Loucy (cell line): ENCODE measurements at regions not wholly inside any gene's neighbourhood (a gene's known extent, or its start where the extent isn't known, plus 50 kb on each side); places are given as distances from the start of the nearest gene placed in this dataset.

ENCODE experiments used
- H2AFZ ChIP-seq: fragments of 200-600 bp; sonication (generic); 2 replicates; pipeline ENCODE4 v1.6.0; 2016; ENCODE audit warnings: antibody characterized with exemption, mild to moderate bottlenecking, low read length, moderate library complexity
- H3F3A ChIP-seq: fragments of 200-600 bp; 2 replicates; pipeline ENCODE4 v1.6.0; 2016; ENCODE audit warnings: antibody characterized with exemption, low read depth, mild to moderate bottlenecking
- H3K27me3 ChIP-seq: fragments of 200-600 bp; sonication (generic); 2 replicates; pipeline ENCODE4 v1.6.1; 2014; ENCODE audit warnings: low read length, mild to moderate bottlenecking; ENCODE audit not compliant: insufficient read depth, poor library complexity, severe bottlenecking
- H3K36me3 ChIP-seq: fragments of 200-600 bp; sonication (generic); 2 replicates; pipeline ENCODE4 v1.6.1; 2016; ENCODE audit warnings: low read length; ENCODE audit not compliant: insufficient read depth
- H3K4me1 ChIP-seq: fragments of 200-600 bp; sonication (generic); 2 replicates; pipeline ENCODE4 v1.5.1; 2014; ENCODE audit warnings: low read length, mild to moderate bottlenecking; ENCODE audit not compliant: insufficient read depth, poor library complexity, severe bottlenecking
- H3K4me2 ChIP-seq: fragments of 200-600 bp; sonication (generic); 2 replicates; pipeline ENCODE4 v1.6.0; 2014; ENCODE audit warnings: antibody characterized with exemption, low read length, low read depth, mild to moderate bottlenecking; ENCODE audit not compliant: poor library complexity, severe bottlenecking
- H3K4me3 ChIP-seq: fragments of 200-600 bp; sonication (generic); 2 replicates; pipeline ENCODE4 v1.5.1; 2014; ENCODE audit warnings: low read length, mild to moderate bottlenecking, mixed read lengths; ENCODE audit not compliant: poor library complexity, severe bottlenecking
- H3K79me2 ChIP-seq: fragments of 200-600 bp; sonication (generic); 2 replicates; pipeline ENCODE4 v1.6.1; 2014; ENCODE audit warnings: low read length; ENCODE audit not compliant: insufficient read depth
- H3K9ac ChIP-seq: fragments of 200-600 bp; sonication (generic); 2 replicates; pipeline ENCODE4 v1.6.0; 2014; ENCODE audit warnings: mild to moderate bottlenecking, low read depth, low read length, moderate library complexity; ENCODE audit not compliant: poor library complexity, severe bottlenecking
- H3K9me2 ChIP-seq: fragments of 200-600 bp; sonication (generic); replicated peaks from 2 replicates; pipeline ENCODE4 v1.6.1; 2016; ENCODE audit warnings: low read depth, low read length, mixed read lengths
- H3K9me3 ChIP-seq: fragments of 200-600 bp; sonication (generic); 2 replicates; pipeline ENCODE4 v1.6.1; 2014; ENCODE audit warnings: mild to moderate bottlenecking, antibody characterized with exemption, low read length, low read depth; ENCODE audit not compliant: insufficient read depth
- H4K20me1 ChIP-seq: fragments of 200-600 bp; sonication (generic); 2 replicates; pipeline ENCODE4 v1.6.0; 2014; ENCODE audit warnings: antibody characterized with exemption, low read length, mild to moderate bottlenecking; ENCODE audit not compliant: insufficient read depth, poor library complexity, severe bottlenecking
- EZH2phosphoT487 ChIP-seq: fragments of 200-600 bp; IDR thresholded peaks from 2 replicates; pipeline ENCODE4 v1.6.1; 2018; ENCODE audit warnings: antibody characterized with exemption, mild to moderate bottlenecking, moderate library complexity, borderline replicate concordance
- TF ChIP-seq, protein P1 (sequence below): fragments of 200-600 bp; sonication (generic); conservative IDR thresholded peaks from 2 replicates; pipeline ENCODE4 v1.5.1; 2014; ENCODE audit warnings: mild to moderate bottlenecking, antibody characterized with exemption, low read length

DNA sequence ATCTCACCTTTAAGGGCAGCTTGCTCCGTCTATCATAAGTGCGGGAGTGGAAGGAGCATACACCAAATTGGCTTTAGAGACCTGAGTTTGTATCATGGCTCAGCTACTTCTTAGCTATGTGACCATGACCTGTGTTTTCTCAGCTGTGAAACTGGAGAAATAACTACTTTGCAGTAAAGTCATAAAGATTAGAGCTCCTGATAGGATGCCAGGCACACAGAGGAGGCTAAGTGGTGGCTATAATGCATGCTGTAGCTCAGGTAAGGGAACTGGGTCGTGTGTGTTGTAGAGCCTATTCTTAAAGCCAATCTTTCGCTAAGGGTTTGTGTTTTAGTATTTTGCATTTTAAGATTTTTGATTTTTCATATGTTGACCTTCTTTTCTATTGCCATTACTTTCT is 451.5 kb upstream of the MAN1A1 start:
- no peak overlapping the region for H3K9ac ChIP-seq
- H3K27me3 ChIP-seq: no peaks in the 10 kb centered on the region
- H3F3A ChIP-seq: no peaks in the 10 kb centered on the region
- no peaks in the 10 kb centered on the region for H3K4me1 ChIP-seq
- no peak overlapping the region for H3K4me3 ChIP-seq
- H3K9me3 ChIP-seq: no peaks in the 10 kb centered on the region
- TF ChIP-seq, protein P1, sequence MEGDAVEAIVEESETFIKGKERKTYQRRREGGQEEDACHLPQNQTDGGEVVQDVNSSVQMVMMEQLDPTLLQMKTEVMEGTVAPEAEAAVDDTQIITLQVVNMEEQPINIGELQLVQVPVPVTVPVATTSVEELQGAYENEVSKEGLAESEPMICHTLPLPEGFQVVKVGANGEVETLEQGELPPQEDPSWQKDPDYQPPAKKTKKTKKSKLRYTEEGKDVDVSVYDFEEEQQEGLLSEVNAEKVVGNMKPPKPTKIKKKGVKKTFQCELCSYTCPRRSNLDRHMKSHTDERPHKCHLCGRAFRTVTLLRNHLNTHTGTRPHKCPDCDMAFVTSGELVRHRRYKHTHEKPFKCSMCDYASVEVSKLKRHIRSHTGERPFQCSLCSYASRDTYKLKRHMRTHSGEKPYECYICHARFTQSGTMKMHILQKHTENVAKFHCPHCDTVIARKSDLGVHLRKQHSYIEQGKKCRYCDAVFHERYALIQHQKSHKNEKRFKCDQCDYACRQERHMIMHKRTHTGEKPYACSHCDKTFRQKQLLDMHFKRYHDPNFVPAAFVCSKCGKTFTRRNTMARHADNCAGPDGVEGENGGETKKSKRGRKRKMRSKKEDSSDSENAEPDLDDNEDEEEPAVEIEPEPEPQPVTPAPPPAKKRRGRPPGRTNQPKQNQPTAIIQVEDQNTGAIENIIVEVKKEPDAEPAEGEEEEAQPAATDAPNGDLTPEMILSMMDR: no peak
- TF ChIP-seq EZH2phosphoT487: no peak
- H3K4me2 ChIP-seq: no peak overlapping the region
- H3K36me3 ChIP-seq: no peaks in the 10 kb centered on the region
- no peaks in the 10 kb centered on the region for H4K20me1 ChIP-seq
- no peak overlapping the region for H2AFZ ChIP-seq
- no peaks in the 10 kb centered on the region for H3K79me2 ChIP-seq
- H3K9me2 ChIP-seq: no peaks in the 10 kb centered on the region

DNA sequence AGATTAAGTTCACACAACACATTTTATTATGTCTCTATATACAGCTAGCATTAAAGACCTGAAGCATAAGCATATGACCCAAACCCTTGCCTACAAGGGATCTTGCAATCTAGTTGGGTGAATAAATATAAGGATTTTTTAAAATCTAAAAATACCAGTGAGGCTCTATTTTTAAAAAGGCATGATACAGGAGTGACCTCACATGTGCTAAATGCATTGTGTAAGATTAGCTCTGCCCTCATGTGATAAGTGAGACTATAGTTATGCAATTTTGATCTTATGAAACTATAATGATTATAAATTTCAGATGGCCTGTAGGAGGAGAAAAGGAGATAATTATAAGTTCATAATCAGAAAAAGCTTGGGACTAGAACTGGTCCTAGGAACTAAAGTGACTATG is 451.0 kb upstream of the MAN1A1 start:
- Histone ChIP-seq H3K27me3 (no peaks in the 10 kb centered on the region), H4K20me1 (no peaks in the 10 kb centered on the region), H3K9me2 (no peaks in the 10 kb centered on the region), H3K79me2 (no peaks in the 10 kb centered on the region), H3K4me1 (no peaks in the 10 kb centered on the region), H3K9me3 (no peaks in the 10 kb centered on the region), H2AFZ (no peak overlapping the region), H3F3A (no peaks in the 10 kb centered on the region), H3K36me3 (no peaks in the 10 kb centered on the region), H3K9ac (no peak overlapping the region), H3K4me3 (no peak overlapping the region), H3K4me2 (no peak overlapping the region)
- TF ChIP-seq EZH2phosphoT487: no peak
- TF ChIP-seq, protein P1: no peak

DNA sequence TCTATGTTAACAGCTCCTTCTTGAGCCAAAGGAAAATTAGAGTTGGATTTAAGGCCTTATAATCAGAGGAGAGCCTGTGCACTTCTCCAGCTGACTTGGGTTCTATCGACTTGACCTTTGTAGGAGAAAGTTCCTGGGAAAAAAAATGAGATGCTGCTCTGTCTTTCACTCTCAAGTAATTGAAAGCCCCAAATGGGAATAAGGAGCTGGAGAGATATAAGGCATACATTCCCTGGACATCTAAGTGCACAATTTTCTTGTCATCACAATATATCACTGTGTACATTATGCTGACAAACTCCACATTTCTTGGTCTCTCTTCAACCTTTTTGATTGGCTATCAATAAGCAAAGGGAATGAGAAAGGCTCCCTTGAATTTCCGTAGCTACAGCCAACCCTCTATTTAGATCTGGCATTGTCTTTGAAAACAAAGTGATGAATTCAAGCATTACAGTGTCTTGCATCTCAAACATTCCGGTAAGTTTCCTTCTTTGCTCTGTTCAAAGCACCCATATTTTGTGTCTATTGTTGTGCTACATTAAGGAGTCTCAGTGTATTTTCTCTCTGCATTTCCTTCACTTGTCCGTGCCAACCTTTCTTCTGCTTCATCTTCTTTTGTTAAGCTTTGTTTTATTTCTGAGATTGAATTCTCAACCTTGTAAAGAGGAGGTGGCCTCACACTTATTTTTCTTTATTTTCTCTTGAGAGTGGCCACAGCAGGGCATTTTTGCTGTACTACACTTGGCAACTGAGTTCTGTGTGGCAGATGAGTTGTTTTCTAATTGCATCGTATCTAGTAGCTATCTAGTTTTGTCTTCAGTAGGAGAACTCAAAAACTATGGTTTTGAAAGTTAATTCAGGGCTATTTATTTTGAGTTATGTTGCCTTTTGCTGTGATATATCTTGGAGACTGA is 450.3 kb upstream of the MAN1A1 start:
- Histone ChIP-seq H3F3A (no peaks in the 10 kb centered on the region), H3K4me2 (no peak overlapping the region)

More for the DNA sequence above, 450.3 kb upstream of the MAN1A1 start:
- Histone ChIP-seq H3K9me2 (no peaks in the 10 kb centered on the region), H3K36me3 (no peaks in the 10 kb centered on the region), H3K9me3 (no peaks in the 10 kb centered on the region), H3K9ac (no peak overlapping the region), H2AFZ (no peak overlapping the region), H3K79me2 (no peaks in the 10 kb centered on the region), H3K4me1 (no peaks in the 10 kb centered on the region), H3K27me3 (no peaks in the 10 kb centered on the region), H3K4me3 (no peak overlapping the region), H4K20me1 (no peaks in the 10 kb centered on the region)
- TF ChIP-seq, protein P1: no peak
- no peak for TF ChIP-seq EZH2phosphoT487
